Kidney glomerular epithelial cell (primary cell): ENCODE measurements at regions not wholly inside any gene's neighbourhood (a gene's known extent, or its start where the extent isn't known, plus 50 kb on each side); places are given as distances from the start of the nearest gene placed in this dataset.

Experiments used
- DNase-seq: peaks from one replicate; lab custom pipeline; 2025; lab: John Stamatoyannopoulos, UW

DNA sequence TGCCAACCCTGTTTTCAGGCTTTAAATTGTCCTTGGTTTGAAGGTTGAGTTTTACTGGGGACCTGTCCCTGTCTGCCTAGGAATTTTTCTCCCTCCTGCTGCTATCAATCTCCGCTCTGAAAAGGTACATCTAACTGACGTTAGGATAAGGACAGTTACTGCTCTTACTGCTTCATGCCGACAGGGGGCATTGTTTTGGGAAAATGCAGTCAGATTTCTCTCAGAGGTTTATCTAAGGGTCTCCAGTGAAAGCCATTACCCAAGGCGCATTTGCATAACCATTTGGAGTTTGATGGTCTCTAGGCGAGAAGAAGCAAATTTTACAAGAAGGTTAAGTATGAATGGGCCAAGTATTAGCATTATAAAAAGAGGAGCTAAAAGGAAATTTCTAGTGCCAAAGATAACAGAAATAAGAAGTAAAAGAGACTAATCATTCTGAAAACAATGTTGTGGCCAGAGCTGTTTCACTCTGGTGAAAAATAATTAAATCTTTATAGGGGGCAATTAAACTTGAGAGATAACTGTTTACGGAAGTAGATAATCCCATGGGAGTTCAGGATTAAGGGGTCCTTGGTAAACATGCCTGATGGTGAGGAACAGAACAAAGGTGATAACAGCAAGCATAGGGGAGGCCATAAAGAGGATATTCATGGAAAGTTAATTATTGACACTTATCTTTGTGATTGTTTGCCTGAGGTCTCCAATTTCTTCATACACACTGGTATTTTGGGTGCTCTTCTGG, 605.0 kb downstream of the MTRR start:
- DNase-seq = no peak

DNA sequence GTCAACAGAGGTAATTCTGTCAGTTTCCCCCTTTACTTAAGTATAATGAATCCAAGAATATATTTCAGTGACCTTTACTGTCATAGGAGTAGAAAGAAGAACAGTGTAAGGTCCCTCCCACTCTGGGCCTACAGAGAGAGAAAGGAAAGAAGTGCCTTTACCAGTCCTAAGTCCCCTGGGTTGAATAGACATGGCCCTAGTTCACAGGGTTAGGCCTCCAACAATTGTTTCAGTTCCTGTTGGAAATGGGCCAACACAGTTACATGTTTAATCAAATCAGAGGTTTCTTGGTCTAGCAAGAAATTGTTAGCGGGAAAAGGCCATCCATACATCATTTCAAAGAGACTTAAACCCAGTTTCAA, 605.6 kb downstream of the MTRR start:
- no peak for DNase-seq

DNA sequence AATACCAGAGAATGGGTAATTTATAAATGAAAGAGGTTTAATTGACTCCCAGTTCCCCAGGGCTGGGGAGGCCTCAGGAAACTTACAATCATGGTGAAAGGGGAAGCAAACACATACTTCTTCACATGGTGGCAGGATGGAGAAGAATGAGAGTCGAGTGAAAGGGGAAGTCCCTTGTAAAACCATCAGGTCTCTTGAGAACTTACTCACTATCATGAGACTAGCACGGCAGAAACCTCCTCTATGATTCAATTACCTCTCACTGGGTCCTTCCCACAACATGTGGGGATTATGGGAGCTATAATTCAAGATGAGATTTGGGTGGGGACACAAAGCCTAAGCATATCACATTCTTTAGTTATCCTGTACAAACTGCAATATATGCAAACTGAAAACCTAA, 609.4 kb downstream of the MTRR start:
- no peak for DNase-seq

DNA sequence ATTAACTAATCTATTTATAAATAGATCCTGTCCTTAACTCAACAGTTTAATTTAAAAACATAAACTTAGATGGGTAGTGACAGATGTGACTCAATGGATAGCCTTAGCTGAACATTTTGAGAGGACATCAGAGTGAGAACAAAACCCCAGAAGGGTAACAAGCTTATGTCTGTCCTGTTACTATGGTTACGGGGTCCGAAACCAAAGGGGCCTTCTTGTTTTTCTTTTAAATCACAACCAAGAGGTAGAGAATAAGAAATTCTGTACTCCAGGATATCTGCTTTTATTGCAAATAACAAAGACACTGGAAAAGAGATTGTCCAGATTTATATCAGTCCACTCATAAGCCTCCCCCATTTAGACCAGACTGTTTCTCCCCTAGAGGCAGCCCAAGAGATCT, 612.1 kb downstream of the MTRR start:
- DNase-seq = no peak

DNA sequence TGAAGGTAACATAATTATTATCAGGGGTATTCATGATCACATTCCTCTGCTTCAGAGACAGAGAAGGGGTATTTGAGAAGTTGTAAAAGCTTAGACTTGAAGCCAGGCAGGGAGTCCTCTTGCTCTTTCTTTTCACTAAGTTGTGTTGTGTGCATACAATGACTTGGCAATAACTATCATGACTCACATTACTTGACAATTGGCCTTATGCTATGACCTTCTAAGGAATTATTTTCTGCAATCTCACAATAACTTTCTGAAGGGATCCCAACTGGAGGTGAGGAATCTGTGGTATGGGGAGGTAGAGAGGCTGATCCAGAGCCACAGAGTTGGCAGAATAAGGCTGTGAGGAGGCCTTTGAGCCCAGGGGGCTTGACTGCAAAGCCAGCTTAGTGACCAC, 622.3 kb downstream of the MTRR start:
- DNase-seq = no peak

DNA sequence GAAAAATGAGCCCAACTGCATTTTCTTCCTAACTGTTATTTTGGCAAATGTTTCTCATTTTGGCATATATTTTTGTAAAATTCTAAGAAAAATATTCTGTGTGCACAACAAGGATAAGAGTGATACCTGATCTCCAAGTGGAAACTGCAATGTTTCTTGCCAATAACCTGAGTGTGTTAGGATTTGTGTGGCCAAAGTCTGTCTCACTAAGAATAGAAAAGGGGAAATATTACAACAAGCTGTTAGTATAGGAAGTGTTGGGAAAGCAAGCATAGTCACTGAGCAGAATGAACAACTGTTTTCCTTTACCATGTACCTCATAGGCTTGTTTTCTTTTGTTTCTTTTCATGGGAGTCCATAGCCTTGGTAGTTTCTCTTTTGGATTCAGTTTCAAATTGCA, 624.2 kb downstream of the MTRR start:
- no peak for DNase-seq

DNA sequence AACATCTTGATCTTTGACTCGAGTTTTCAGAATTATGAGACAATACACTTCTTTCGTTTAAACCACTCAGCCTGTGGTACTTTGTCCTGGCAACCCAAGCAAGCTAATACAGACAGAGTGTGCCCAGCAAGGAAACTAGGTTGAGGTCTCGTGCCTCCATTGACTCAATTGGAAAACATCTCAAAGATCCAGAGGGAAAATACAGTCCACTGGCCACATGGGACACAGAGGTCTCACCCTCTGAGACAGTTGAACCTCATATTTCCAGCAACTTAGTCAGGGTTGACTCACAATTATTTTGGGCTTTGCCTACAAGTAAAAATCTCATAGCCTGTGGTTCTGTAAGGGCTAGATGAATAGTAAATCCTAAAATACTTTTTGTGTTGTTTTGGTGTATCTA, 631.5 kb downstream of the MTRR start:
- DNase-seq = no peak

DNA sequence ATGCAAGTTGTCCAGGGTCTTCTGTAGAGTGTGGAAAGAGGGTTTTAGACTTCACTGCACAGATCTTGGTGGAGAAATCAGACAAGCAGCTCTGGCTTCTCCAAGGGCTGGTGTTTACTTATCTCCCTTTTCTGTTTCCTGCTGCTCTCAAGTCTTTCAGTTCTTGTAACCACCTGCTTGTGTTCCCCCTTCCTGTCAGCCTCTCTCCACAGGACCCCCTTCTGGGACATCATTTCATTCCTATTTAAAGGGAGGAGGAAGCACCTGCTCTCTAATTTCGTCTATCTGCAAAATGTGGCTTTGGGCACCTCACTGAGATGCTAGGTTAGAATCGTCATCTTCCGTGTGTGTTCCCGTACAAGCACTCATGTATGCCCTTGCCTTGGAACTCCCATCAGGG, 636.2 kb downstream of the MTRR start:
- no peak for DNase-seq

DNA sequence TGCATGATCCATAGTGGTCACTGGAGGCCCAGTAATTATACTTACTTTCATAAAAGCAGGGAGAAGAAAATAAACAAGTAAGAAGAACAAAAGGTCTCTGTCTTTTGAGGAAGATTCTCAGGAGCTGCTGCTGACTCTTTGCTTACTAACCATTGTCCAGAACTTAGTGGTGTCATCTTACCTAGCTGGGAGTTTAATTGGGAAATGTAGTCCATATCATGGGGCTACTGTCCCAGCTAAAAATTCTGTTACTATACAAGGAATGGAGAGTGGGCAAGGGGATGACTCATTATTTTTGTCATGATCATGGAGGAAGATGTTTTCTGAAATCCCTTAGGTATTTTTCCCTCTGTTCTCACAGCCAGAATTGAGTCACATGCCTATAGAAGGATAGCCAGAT, 639.3 kb downstream of the MTRR start:
- DNase-seq = no peak

DNA sequence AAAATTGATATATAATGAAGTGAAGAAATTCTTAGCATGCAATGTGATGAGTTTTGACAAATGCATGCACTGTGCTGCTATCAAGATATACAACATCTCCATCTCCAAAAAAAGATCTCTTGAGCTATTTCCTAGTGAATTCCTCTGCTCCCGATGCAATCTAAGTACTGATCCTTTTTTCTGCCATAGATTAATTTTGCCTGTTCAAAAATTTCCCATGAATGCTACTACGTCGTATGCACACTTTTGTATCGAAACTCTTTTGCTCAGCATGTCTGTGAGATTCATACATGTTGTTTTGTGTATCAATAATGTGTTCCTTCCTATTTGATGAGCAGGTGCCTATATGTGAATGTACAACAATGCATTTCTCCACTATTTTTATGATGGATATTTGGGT, 647.4 kb downstream of the MTRR start:
- no peak for DNase-seq

DNA sequence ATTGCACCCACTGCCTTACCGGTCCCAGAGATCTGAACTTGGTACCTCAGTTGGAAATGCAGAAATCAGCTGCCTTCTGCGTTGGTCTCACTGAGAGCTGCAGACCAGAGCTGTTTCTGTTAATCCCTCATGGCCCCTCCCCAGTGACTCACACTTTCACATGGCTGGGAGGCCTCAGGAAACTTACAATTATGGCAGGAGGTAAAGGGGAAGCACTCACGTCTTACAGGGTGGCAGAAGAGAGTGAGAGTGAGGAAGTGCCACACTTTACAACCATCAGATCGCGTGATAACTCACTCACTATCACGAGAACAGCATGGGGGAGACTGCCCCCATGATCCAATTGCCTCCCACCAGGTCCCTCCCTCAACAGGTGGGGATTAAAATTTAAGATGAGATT, 648.5 kb downstream of the MTRR start:
- no peak for DNase-seq

DNA sequence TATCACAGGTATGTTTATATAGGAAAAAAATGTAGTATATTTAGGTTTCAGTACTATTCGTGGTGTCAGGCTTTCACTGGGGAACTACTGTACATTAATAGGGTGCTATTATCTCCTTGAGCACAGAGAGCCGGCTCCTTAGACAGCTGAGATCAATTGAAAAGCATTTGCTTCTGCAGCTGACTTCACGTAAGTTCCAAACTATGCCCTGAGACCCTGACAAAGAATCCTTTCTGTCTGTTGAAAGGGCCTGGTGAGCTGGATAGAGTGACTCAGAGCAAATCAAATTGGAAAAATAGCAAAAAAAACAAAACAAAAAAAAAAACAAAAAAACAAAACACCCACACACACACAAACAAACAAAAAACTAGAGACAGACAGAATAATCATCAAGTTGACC, 652.0 kb downstream of the MTRR start:
- DNase-seq = no peak

DNA sequence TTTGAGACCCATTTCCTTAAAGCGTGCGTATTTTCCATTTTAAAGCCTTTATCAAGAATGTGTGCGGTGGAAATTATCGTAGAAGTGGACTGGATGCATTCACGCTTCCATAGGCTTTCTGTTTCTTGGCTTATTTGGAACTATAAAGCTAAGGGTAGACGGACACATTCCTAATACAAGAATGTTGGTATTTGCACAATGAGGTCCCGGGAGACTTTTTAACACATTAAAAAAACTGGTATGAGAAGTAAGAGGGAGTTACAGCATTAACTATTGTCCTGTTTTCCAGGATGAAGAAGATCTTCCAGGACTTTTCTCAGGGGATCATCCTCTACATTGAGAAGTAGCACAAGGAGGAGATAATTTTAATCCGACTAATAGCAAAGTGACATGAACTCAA, 653.0 kb downstream of the MTRR start:
- no peak for DNase-seq

DNA sequence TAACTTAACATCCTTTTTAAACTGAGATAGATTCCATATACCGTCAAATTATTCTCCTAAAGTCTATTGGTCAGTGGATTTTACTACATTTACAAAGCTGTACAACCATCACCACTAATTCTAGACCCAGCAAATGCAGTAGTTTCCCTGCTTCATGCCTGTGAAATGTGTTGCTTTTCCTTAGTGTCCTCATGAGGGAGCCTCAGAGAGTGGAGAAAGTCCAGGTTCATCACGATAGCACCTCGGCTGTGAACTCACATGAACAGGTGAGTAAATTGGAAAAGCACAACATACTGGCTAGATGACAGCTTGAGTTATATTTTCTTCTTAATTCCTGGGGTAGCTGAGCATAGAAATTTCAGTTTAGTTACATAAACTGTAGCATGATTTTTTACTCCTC, 653.7 kb downstream of the MTRR start:
- DNase-seq = no peak

DNA sequence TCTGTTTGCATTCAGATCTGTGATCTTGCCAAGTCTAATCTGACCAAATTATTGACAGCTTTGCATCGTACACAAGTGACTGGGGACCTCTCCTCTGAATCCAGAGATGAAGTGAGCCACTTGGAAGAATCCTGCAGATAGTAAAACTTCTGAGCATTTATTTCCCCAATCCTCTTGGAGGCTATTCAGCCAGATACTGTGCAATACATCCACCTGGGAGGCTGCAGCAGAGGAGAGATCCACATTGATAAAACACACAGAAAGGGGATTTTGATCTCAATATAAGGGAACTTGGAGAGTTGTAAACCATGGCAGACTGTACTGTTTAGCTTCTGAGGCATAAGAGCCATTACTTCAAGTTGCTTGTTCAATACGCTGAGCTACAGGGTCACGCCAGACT, 654.6 kb downstream of the MTRR start:
- no peak for DNase-seq

DNA sequence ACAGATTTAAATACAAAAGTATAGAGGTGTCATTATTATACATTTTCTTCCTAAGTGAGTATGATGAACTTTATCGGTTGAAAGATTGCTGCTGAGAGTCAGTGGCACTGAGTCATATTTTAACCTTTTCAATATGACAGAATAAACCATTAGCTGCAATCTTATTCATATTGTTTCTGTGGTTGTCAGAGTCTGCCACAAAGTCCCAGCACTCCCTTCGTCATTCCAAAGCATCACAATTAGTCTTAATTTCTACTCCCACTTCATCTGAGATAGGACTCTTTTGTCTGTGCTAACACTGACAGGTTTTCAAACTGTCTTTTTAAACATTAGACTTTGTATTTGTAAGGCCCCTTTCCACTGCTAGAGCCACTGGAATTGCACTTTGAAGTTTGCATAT, 656.9 kb downstream of the MTRR start:
- DNase-seq = no peak

DNA sequence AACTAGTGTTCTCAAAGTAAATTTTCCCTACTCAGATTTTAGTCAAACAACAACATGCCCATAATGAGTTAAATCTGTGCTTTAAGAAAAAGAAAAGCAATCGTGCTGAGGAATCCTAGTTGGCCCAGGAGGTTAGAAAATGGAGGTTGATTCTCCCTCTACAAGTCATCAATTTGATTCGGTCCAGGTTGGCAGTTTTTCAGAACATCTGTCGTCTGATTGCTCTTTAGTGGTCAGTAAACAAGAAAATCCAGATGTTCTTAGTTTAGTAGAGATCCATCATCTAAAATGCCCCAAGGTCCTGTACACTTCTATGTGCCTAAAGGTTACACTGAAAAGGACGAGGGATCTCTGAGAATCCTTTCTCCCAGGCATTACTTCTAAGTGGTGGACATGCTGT, 659.2 kb downstream of the MTRR start:
- DNase-seq = no peak

DNA sequence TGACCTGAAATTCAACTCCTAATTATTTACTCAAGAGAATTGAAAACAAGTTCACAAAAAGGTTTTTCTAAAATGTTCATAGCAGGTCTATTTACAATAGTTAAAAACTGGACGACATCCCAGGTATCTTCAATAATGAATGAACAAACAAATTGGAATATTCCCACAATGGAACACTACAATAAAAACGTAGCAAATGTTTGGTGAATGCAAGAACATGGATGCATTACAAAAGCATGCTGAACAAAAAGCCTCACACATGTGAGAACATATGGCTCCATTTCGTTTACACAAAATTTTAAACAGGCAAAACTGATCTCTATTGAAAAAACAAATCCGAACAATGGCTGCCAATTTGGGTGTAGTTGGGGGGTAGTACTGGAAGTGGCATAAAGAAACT, 669.9 kb downstream of the MTRR start:
- no peak for DNase-seq

DNA sequence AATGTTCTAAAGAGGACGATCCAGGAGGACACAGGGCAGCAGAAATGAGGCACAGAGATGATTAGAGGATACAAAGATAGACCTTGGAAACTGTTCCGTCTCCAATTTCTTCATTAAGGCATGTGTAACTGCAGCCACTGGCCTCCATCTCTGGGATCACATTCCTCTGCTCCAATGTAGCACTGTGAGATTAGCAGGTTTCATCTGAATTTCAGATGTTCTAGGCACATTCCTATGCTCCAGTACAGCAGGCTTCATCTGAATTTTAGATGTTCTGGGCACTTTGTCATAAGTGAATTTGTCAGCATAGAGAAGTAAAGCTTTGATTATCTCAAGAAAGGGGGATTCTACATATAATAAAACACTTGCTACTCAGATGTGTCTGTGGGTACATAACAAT, 671.4 kb downstream of the MTRR start:
- DNase-seq = no peak

DNA sequence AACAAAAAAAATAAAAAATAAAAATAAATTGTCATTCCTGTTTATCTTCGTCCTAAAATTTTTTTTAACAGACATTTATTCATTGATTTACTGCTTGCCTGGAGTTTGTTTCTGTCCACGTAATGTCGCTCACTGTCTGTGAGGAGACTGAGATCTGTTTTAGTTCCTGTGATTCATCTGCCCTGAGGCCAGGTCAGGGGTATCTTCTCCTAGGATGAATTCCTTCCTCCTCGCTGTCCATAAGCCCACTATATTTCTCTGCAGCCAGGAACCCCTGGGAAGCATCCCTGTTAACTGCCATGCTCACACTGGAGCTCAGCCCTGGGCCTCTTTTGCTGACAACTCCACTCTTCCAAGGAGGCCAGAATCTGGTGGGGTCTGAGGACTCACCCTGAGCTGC, 682.0 kb downstream of the MTRR start:
- DNase-seq = no peak

DNA sequence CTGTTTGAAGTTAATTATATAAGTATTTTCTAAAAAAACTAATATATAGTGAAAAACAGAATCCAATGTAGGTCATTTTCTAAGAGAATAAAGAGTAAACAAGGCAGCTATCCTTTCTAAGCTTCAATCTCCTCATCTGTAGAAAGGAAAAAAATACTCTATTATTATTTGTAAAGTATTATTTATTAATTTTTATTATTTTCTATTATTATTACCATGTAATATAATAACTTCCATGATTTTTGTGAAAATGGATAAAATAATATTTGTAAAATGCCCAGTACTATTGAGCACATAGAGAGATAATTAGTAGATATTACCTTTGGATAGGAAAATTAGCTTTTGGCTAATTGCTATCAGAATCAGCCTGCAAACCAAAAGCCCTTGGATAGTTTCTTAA, 684.4 kb downstream of the MTRR start:
- DNase-seq = no peak

DNA sequence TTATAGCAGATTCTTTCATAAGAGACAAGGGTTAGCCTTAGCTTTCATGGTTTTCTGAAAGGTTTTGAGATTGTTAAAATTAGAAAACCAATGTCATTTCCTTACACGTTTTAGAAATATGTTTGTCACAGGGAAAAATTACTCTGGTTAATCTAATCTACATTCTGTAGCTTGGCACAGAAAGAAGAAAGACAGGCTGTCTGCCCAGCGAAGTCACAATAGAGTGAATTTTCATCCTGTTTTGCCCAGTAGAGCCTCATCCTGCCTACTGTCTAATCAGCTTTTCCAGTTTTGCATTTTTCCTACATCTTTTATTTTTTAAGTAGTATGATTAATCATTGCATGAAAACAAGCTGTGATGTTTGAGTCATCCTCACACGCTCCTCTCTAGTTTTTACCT, 688.8 kb downstream of the MTRR start:
- DNase-seq = no peak

DNA sequence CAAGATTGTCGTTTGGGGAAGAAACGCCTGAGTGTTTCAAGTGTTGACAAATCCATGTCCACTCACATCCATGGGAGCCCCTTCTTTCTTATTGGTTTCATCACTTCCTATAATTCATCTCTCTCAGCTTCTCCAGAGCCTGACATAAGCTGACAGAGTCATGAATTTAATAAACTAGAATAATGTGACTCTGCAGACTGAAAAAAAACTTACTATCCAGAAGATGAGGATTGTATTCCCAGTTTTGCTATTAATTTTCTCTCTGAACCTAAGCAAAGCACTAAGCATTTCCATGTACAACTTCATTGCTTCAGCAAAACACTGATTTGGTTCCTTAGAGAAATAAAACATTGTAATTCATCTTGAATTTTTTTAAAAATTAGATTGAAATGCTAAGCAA, 691.8 kb downstream of the MTRR start:
- DNase-seq = no peak

DNA sequence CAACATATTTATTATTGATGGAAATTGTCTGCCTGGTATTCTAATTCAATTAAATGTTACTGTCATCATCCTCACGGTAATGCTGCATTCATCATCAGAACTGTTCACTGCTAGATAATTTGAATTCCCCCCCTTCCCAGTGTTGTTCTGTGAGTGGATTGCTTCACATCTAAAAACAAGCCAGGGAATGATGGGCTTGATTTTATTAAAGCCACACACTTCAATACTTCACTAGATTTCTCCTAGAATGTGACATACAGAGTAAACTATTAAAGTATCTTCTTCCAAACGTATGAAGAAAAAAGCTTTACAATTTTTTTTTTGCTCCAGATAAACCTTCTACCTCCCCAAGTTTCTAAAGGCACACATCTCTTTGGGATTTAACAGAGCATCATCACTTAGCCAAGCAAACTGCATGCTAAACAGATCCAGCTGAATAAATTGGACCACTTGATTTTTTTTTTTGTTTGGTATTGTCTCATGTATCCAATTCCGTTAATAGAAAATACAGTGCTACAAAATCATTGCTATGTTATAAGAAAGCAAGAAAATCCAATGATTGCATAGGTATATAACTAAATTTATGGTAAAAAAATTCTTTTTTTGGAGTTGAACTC, 692.4 kb downstream of the MTRR start:
- DNase-seq = no peak
